ENCODE measurements at regions not wholly inside any gene's neighbourhood (a gene's known extent, or its start where the extent isn't known, plus 50 kb on each side); places are given as distances from the start of the nearest gene placed in this dataset.

GRCh38 chr2:12183032-12183645 is 436.7 kb downstream of the LPIN1 start:
- TF ChIP-seq, protein P1, sequence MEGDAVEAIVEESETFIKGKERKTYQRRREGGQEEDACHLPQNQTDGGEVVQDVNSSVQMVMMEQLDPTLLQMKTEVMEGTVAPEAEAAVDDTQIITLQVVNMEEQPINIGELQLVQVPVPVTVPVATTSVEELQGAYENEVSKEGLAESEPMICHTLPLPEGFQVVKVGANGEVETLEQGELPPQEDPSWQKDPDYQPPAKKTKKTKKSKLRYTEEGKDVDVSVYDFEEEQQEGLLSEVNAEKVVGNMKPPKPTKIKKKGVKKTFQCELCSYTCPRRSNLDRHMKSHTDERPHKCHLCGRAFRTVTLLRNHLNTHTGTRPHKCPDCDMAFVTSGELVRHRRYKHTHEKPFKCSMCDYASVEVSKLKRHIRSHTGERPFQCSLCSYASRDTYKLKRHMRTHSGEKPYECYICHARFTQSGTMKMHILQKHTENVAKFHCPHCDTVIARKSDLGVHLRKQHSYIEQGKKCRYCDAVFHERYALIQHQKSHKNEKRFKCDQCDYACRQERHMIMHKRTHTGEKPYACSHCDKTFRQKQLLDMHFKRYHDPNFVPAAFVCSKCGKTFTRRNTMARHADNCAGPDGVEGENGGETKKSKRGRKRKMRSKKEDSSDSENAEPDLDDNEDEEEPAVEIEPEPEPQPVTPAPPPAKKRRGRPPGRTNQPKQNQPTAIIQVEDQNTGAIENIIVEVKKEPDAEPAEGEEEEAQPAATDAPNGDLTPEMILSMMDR (optimal IDR thresholded peaks at IDR 0.05 in 1 of 3, IDR thresholded peaks at IDR 0.05 in 1 of 3, conservative IDR thresholded peaks at IDR 0.05 in 1 of 3; ENCODE audit: extremely low read depth in 1 of 3, insufficient read depth in 2 of 3, low read length in 3 of 3), result no peak
- no peak for TF ChIP-seq EZH2 (IDR thresholded peaks at IDR 0.05; ENCODE audit: low read length)
- dilution Hi-C loops (cut with MboI; ENCODE audit: extremely low pct_ligation_motif_present, low sequenced_read_pairs), result no loop called here

GRCh38 chr2:12192762-12193161 is 446.3 kb downstream of the LPIN1 start:
- Histone ChIP-seq H3K4me2 (ENCODE audit: control insufficient read depth, extremely low read depth, insufficient read depth, low read depth, low read length) (no peak overlapping the region), H4K20me1 (ENCODE audit: control insufficient read depth, extremely low read depth, insufficient read depth, low read length) (no peaks in the 10 kb centered on the region), H3K9me1 (ENCODE audit: control insufficient read depth, extremely low read depth, insufficient read depth, low read length) (no peaks in the 10 kb centered on the region), H2AFZ (ENCODE audit: control insufficient read depth, low read length) (no peak overlapping the region), H3K27ac (ENCODE audit: control insufficient read depth, insufficient read depth, low read length) (no peak overlapping the region), H3K4me1 (ENCODE audit: control insufficient read depth, extremely low read depth, insufficient read depth, low read length) (no peaks in the 10 kb centered on the region), H3K9ac (ENCODE audit: control insufficient read depth, extremely low read depth, insufficient read depth, low read length) (no peak overlapping the region), H3K79me2 (ENCODE audit: control insufficient read depth, insufficient read depth, low read length) (no peaks in the 10 kb centered on the region), H3K9me3 (ENCODE audit: control insufficient read depth, low read depth, low read length) (no peaks in the 10 kb centered on the region), H3K27me3 (ENCODE audit: control insufficient read depth, extremely low read depth, insufficient read depth, low read length) (no peaks in the 10 kb centered on the region), H3K36me3 (ENCODE audit: control insufficient read depth in 2 of 2, extremely low read depth in 1 of 2, insufficient read depth in 2 of 2, low read length in 2 of 2) (no peaks in the 10 kb centered on the region), H3K4me3 (ENCODE audit: control insufficient read depth in 2 of 3, extremely low read depth in 1 of 3, insufficient read depth in 2 of 3, low read depth in 1 of 3, low read length in 3 of 3) (no peak overlapping the region)
- FAIRE-seq (no peak), DNase-seq (ENCODE audit: low read depth, low spot score) (no peak)
- no peak for TF ChIP-seq EZH2 (IDR thresholded peaks at IDR 0.05; ENCODE audit: low read length)
- TF ChIP-seq, protein P1 (optimal IDR thresholded peaks at IDR 0.05 in 1 of 3, IDR thresholded peaks at IDR 0.05 in 1 of 3, conservative IDR thresholded peaks at IDR 0.05 in 1 of 3; ENCODE audit: extremely low read depth in 1 of 3, insufficient read depth in 2 of 3, low read length in 3 of 3), result no peak
- dilution Hi-C loops (cut with MboI; ENCODE audit: extremely low pct_ligation_motif_present, low sequenced_read_pairs), result no loop called here

More at GRCh38 chr2:12183032-12183645, 436.7 kb downstream of the LPIN1 start:
- no peak overlapping the region for H3K4me2 ChIP-seq (ENCODE audit: control insufficient read depth, extremely low read depth, insufficient read depth, low read depth, low read length)
- no peak overlapping the region for H3K27ac ChIP-seq (ENCODE audit: control insufficient read depth, insufficient read depth, low read length)
- H4K20me1 ChIP-seq (ENCODE audit: control insufficient read depth, extremely low read depth, insufficient read depth, low read length), result no peaks in the 10 kb centered on the region
- no peak overlapping the region for H2AFZ ChIP-seq (ENCODE audit: control insufficient read depth, low read length)
- H3K4me3 ChIP-seq (ENCODE audit: control insufficient read depth in 2 of 3, extremely low read depth in 1 of 3, insufficient read depth in 2 of 3, low read depth in 1 of 3, low read length in 3 of 3), result no peak overlapping the region
- H3K79me2 ChIP-seq (ENCODE audit: control insufficient read depth, insufficient read depth, low read length), result no peaks in the 10 kb centered on the region
- FAIRE-seq (no peak), DNase-seq (ENCODE audit: low read depth, low spot score) (no peak)
- no peak overlapping the region for H3K9ac ChIP-seq (ENCODE audit: control insufficient read depth, extremely low read depth, insufficient read depth, low read length)
- H3K9me3 ChIP-seq (ENCODE audit: control insufficient read depth, low read depth, low read length), result no peaks in the 10 kb centered on the region
- no peaks in the 10 kb centered on the region for H3K27me3 ChIP-seq (ENCODE audit: control insufficient read depth, extremely low read depth, insufficient read depth, low read length)
- no peaks in the 10 kb centered on the region for H3K36me3 ChIP-seq (ENCODE audit: control insufficient read depth in 2 of 2, extremely low read depth in 1 of 2, insufficient read depth in 2 of 2, low read length in 2 of 2)
- no peaks in the 10 kb centered on the region for H3K9me1 ChIP-seq (ENCODE audit: control insufficient read depth, extremely low read depth, insufficient read depth, low read length)
- H3K4me1 ChIP-seq (ENCODE audit: control insufficient read depth, extremely low read depth, insufficient read depth, low read length), result no peaks in the 10 kb centered on the region
